WTC11 (cell line): ENCODE measurements at regions not wholly inside any gene's neighbourhood (a gene's known extent, or its start where the extent isn't known, plus 50 kb on each side); places are given as distances from the start of the nearest gene placed in this dataset.

ENCODE experiments used
- ARID4B ChIP-seq: sonication (generic); formaldehyde crosslinking; IDR thresholded peaks from 2 replicates; pipeline ENCODE4 v1.8.0; 2023; ENCODE audit warnings: missing genetic modification reagents, mild to moderate bottlenecking, borderline replicate concordance
- GRHL2 ChIP-seq: fragments of 250-450 bp; sonication (Bioruptor Pico); IDR thresholded peaks from 2 replicates; pipeline ENCODE4 v1.8.0; 2022; ENCODE audit warnings: mild to moderate bottlenecking, moderate library complexity; ENCODE audit not compliant: insufficient replicate concordance, severe bottlenecking
- MXD4 ChIP-seq: fragments of 250-450 bp; sonication (Bioruptor Pico); IDR thresholded peaks from 2 replicates; pipeline ENCODE4 v1.8.0; 2021; ENCODE audit warnings: mild to moderate bottlenecking, moderate library complexity, borderline replicate concordance
- NR2C2 ChIP-seq: sonication (generic); formaldehyde crosslinking; IDR thresholded peaks from 2 replicates; pipeline ENCODE4 v1.8.0; 2022; ENCODE audit warnings: mild to moderate bottlenecking, missing genetic modification reagents
- RELA ChIP-seq: sonication (generic); formaldehyde crosslinking; IDR thresholded peaks from 2 replicates; pipeline ENCODE4 v1.8.1; 2022; ENCODE audit warnings: missing genetic modification reagents, mild to moderate bottlenecking, borderline replicate concordance
- TEAD4 ChIP-seq: sonication (generic); formaldehyde crosslinking; IDR thresholded peaks from 2 replicates; pipeline ENCODE4 v1.8.0; 2022; ENCODE audit warnings: mild to moderate bottlenecking, missing genetic modification reagents
- ZNF121 ChIP-seq: sonication (generic); formaldehyde crosslinking; IDR thresholded peaks from 2 replicates; pipeline ENCODE4 v1.8.0; 2023; ENCODE audit warnings: missing genetic modification reagents
- ZNF281 ChIP-seq: sonication (generic); formaldehyde crosslinking; IDR thresholded peaks from 2 replicates; pipeline ENCODE4 v1.8.0; 2023; ENCODE audit warnings: mild to moderate bottlenecking, missing genetic modification reagents
- ZNF423 ChIP-seq: fragments of 250-450 bp; sonication (Bioruptor Pico); IDR thresholded peaks from 2 replicates; pipeline ENCODE4 v2.1.2; 2022; ENCODE audit warnings: mild to moderate bottlenecking, moderate library complexity
- TF ChIP-seq, protein P1 (sequence below): fragments of 200-600 bp; IDR thresholded peaks from 2 replicates; pipeline ENCODE4 v1.8.0; 2022; ENCODE audit warnings: antibody characterized with exemption
- TF ChIP-seq, protein P2 (sequence below): sonication (generic); formaldehyde crosslinking; IDR thresholded peaks from 2 replicates; pipeline ENCODE4 v1.8.0; 2023; ENCODE audit warnings: missing genetic modification reagents
- TF ChIP-seq, protein P3 (sequence below): sonication (generic); formaldehyde crosslinking; IDR thresholded peaks from 2 replicates; pipeline ENCODE4 v1.8.1; 2023; ENCODE audit warnings: mild to moderate bottlenecking, missing genetic modification reagents, moderate library complexity
- TF ChIP-seq, protein P4 (sequence below): sonication (generic); formaldehyde crosslinking; IDR thresholded peaks from 2 replicates; pipeline ENCODE4 v1.8.0; 2022; ENCODE audit warnings: mild to moderate bottlenecking, missing genetic modification reagents

DNA sequence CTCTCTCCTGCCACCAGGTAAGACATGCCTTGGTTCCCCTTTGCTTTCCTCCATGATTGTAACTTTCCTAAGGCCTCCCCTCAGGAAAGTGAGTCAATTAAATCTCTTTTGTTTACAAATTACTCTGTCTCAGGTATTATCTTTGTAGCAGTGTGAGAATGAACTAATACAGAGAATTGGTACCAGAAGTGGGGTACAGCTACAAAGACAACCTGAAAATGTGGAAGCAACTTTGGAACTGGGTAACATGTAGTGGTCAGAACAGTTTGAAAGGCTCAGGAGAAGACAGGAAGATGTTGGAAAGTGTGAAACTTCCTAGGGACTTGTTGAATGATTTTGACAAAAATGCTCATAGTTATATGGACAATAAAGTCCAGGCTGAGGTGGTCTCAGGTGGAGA is 97.2 kb downstream of the FAM170A start:
- TF ChIP-seq RELA (CRISPR knock-in tag) (no peak), MXD4 (CRISPR knock-in tag) (no peak), GRHL2 (CRISPR knock-in tag) (no peak), ARID4B (CRISPR knock-in tag) (no peak), ZNF121 (CRISPR knock-in tag) (no peak), ZNF281 (CRISPR knock-in tag) (no peak), TEAD4 (CRISPR knock-in tag) (no peak), NR2C2 (CRISPR knock-in tag) (no peak), ZNF423 (CRISPR knock-in tag) (no peak)
- TF ChIP-seq, protein P1, sequence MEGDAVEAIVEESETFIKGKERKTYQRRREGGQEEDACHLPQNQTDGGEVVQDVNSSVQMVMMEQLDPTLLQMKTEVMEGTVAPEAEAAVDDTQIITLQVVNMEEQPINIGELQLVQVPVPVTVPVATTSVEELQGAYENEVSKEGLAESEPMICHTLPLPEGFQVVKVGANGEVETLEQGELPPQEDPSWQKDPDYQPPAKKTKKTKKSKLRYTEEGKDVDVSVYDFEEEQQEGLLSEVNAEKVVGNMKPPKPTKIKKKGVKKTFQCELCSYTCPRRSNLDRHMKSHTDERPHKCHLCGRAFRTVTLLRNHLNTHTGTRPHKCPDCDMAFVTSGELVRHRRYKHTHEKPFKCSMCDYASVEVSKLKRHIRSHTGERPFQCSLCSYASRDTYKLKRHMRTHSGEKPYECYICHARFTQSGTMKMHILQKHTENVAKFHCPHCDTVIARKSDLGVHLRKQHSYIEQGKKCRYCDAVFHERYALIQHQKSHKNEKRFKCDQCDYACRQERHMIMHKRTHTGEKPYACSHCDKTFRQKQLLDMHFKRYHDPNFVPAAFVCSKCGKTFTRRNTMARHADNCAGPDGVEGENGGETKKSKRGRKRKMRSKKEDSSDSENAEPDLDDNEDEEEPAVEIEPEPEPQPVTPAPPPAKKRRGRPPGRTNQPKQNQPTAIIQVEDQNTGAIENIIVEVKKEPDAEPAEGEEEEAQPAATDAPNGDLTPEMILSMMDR = no peak
- TF ChIP-seq, protein P2, sequence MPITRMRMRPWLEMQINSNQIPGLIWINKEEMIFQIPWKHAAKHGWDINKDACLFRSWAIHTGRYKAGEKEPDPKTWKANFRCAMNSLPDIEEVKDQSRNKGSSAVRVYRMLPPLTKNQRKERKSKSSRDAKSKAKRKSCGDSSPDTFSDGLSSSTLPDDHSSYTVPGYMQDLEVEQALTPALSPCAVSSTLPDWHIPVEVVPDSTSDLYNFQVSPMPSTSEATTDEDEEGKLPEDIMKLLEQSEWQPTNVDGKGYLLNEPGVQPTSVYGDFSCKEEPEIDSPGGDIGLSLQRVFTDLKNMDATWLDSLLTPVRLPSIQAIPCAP (CRISPR knock-in tag) = no peak
- TF ChIP-seq, protein P3, sequence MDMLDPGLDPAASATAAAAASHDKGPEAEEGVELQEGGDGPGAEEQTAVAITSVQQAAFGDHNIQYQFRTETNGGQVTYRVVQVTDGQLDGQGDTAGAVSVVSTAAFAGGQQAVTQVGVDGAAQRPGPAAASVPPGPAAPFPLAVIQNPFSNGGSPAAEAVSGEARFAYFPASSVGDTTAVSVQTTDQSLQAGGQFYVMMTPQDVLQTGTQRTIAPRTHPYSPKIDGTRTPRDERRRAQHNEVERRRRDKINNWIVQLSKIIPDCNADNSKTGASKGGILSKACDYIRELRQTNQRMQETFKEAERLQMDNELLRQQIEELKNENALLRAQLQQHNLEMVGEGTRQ (CRISPR knock-in tag) = no peak
- TF ChIP-seq, protein P4, sequence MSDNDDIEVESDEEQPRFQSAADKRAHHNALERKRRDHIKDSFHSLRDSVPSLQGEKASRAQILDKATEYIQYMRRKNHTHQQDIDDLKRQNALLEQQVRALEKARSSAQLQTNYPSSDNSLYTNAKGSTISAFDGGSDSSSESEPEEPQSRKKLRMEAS (CRISPR knock-in tag) = no peak
